CMK (cell line): ENCODE measurements at regions not wholly inside any gene's neighbourhood (a gene's known extent, or its start where the extent isn't known, plus 50 kb on each side); places are given as distances from the start of the nearest gene placed in this dataset.
"Not testable (repeated sequence)": the region's sequence is repeated elsewhere in the genome, so short reads cannot be mapped to it uniquely, and the experiment has no call there.

Experiments
- DNase-seq: peaks from one replicate; pipeline ENCODE4 v3.0.0-alpha.2; 2010; ENCODE audit warnings: low read depth

GRCh38 chr5:174489920-174490597, 234.3 kb upstream of the MSX2 start:
- DNase-seq: no peak

DNA sequence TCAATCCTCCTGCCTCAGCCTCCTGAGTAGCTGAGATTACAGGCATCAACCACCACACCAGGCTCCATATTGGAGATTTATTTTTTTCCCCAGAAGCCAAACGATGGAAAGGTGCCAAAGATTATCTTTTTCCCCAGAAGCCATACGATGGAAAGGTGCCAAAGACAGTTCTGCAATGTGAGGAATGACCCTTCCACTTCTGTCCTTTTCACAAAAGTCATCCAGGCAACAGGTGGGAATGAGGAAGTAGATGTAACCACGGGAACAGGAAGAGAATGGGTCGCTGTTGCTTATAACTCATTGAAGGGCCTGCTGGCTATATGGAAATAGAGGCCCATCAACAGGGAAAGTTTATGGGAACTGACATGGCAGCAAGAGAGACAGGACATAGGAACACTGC, 233.7 kb upstream of the MSX2 start:
- no peak for DNase-seq

GRCh38 chr5:174491265-174491664, 233.1 kb upstream of the MSX2 start:
- DNase-seq: no peak

DNA sequence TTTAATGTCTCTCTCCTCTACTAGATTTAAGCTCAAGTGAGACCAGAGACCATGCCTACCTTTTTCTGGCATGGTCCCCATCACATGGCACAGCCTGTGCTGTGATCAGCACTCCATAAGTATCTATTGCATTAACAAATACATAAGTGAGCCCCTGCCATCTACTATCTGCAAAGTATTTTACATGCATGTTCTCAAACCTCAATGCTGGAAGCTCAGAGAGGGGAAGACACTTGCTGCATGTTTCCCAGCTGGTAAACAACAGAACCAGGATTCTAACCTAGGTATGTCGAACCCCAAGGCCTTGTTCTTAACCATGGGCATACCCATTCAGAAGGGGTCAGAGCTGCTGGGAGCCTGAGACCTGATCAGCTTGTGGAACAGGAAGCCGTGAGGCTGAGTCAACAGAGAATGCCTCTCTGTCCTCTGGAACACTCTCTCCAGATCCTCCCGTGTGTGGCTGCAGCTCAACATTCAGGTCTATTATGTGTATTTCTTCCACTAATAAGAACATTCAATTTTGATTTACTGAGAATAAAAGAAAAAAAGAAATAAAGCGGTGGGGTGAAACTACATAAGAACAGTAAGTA, 232.5 kb upstream of the MSX2 start:
- no peak for DNase-seq

DNA sequence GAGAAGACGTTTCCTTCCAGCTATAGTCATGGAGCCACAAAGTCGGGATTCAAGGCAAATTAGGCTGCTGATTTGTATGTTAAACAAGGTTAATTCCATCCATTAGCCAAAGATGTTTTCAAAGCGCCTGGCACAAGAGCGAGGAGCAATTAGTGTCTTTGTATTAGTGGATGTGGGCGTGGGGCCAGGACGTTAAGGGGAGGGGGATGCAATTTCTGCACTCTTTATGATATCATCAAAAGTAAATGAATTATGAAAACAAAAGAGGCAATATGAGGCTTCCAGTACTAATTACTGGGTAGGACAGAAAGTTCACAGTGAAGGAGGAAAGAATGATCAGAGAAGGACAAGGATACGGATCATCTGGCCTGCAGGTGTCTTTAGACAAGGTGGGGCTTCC, 230.9 kb upstream of the MSX2 start:
- DNase-seq: no peak

- DNase-seq: not testable (repeated sequence)
Measured at GRCh38 chr5:174497939-174498338, 226.4 kb upstream of the MSX2 start.

- not testable (repeated sequence) for DNase-seq
Measured at GRCh38 chr5:174498575-174498974, 225.8 kb upstream of the MSX2 start.

DNA sequence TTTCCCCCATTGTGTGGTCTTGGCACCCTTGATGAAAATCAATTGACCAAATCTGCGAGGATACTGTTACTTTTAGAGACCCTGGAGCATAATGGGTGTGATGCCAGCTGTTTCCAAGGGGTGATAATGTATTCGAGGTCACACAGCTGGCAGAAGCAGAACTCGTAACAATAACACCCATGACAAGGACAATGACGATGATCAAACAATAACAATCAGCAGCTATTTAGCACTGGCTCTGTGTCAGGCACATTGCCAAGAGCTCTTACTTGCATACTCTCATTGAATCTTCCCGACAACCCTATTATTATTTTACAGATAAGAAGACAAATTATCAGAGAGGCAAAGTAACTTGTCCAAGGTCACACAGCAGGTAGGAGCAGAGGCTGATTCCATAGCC, 223.7 kb upstream of the MSX2 start:
- no peak for DNase-seq

DNA sequence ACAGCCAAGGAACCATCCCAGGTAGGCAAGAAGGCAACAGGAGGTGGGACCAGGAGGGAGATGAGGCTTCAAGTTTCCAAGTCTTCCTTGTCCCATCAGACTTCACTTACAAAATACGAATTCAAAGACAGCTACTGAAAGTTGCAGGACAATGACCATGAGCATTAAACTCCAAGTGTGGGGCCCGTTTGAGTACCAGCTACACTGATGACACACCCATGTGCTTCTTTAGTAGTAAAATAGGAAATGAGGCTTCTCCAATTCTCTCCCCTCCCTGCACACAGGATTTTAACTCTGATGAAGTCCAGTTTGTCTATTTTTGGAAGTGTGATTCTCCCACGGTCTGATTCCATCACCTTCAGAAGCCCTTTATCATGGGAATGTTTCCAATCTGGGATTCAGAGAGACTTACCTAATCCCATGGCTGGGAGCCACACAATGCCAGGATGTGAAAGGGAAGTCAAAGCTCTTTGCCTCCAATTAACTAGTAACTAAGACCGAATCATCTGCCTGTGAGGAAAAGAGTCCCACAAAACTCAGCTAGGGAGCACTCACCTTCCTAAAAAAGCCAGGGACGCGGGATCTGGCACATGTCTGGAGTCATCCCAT, 222.8 kb upstream of the MSX2 start:
- no peak for DNase-seq

DNA sequence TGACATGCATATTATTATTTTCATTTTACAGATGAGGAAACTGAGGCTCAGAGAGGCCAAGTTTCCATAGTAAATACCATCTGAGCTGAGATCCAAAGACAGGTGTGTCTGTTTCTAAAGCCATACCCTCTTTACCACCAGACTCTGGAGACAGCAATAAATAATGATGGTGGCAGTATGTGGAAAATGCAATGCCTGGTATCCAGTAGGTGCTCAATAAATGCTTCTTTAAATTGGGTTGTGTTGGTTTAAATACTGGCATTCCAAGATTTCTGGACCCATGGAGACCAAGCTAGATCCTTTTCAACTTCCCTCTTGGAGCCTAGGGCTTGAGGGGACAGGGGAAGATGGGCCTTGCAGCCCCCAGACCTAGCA, 221.3 kb upstream of the MSX2 start:
- DNase-seq: no peak

GRCh38 chr5:174503461-174504265, 220.7 kb upstream of the MSX2 start:
- no peak for DNase-seq

DNA sequence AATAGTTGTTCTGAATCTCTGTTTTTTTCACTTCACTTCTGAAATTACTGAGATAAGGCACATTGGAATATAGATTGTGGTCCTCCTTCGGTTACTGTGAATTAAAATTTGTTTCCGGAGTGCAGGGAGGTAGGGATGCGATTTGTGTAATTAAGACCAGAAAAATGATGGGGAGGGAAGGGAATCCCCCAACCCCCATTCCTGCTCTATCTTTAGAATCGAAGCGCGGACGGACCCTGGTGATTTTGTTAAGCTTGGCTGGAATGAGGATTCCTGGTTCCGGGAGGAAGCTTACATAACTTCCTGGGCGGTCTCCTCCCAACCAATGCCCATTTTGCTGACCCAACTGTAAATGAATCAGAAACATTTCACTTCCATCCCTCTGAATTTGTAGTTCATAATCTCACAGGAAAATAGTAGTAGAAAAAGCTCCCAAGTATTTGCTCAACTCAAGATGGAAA, 220.1 kb upstream of the MSX2 start:
- no peak for DNase-seq

DNA sequence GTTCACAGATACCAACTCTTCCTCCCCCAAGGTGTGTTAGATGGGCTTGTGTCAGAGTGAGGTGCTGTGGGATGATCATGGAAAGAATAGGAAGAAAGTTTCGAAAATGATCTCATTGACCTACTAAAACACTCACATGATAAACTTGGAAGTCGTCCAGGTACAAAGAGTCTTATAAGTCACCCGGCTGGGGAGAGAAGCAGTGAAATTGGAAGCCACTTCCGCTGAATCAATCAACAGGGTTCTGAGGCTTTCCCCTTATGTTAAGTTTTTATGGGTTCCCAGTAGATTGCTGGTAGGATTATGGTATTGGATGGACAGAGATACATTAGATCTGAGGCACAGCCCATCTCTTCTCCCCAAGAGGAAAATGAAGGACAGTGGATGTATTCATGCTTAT, 218.8 kb upstream of the MSX2 start:
- no peak for DNase-seq

DNA sequence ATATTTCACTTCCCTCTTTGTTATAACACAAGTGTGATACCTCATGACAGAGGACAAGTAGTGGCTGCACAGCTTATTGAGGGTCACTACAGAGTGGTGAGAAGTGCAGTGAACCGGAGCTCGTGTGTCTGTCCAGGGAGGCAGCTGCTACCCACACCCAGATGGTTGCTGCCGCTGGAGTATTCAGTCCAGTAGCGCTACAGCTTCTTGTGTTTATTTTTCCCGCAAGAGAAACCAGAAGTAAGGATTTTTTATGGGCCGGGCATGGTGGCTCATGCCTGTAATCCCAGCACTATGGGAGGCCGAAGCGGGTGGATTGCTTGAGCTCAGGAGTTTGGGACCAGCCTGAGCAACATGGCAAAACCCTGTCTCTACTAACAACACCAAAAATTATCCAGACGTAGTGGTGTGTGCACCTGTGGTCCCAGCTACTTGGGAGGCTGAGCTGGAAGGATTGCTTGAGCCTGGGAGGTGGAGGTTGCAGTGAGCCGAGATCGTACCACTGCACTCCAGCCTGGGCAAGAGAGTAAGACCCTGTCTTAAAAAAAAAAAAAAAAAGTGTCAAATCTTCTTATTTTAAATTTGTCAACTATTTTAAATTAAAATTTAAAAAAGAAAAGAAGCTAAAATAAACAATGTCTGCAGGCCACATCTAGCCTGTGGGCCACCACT, 213.5 kb upstream of the MSX2 start:
- not testable (repeated sequence) for DNase-seq

GRCh38 chr5:174511714-174512253, 212.6 kb upstream of the MSX2 start:
- no peak for DNase-seq

DNA sequence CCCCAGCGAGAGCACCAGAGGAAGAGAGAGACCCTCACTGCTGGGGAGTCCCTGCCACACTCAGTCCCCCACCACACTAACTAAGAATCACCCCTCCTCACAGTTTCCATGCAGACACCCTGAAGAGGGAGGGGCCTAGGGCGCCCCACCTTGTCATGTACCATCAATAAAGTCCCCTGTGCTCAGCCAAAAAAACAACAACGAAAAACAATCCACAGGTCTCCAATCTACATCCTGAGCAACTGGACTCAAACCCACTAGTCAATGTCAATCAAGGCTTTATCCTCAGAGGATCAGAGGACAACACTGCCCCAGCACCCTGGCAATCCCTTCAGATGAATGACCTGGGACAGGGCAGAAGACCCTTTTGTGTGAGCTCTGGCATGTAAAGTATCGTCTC, 210.1 kb upstream of the MSX2 start:
- DNase-seq: no peak

GRCh38 chr5:174514983-174515394, 209.4 kb upstream of the MSX2 start:
- DNase-seq: no peak

DNA sequence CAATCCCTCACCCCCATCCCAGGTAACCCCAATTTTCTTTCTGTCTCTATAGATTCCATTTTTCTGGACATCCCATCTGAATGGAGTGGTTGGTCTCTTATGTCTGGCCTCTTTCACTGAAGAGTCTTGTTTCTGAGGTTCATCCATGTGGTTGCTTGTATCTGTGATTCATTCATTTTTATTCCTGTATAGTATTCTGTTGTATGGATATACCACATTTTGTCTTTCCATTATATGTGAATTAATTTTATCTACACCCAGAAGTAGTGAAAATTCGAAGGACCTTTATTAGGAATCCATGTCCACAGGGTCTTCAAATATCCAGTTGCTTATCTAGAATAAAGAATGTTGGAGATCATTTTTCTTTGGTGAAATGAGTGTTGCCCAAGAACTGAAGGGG, 207.6 kb upstream of the MSX2 start:
- no peak for DNase-seq

- no peak for DNase-seq
Measured at GRCh38 chr5:174518512-174518911, 205.9 kb upstream of the MSX2 start.

DNA sequence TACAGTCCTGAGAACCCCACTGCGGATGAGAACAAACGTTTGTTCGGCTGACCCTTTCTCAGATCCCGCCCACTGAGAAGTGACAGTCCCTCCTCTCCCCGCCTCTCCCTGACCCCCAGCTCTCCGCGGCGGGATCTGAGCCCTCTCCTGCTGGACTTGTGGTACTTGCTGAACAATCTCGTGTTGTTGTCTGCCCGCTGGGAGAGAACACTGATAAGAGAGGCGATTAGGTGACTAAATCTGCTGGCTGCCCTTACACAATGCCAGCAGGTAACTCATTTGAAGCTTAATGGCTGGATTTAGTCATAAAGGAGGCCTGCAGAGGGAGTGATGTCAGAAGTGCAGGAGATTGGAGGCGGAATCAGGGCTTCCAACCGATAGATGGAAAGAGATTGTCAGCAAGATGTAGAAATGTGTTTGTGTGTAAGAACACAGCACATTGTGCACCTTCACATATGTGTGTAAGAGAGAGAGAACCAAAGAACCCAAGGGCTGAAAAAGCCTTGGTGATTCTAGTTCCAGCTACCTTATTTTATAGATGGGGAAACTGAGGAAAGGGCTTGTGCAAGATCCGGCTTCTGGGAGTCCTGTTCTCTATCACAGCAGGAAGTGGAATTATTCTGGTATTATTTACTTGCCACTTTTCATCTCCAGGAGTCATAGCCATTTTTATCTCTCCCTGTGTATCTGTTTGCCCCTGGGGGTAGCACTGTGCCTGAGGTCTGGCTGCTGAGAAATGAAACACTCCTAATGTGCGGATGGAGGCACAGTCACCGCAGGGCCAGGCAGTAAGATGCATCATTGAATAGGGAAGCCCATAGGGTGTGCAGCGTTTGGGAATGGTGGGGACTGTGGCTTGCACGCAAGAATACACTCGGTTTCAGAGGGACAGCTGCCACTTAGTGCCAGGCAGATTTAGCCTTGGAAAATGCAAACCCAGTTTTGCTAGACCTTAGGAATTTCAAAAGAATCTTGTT, 203.7 kb upstream of the MSX2 start:
- DNase-seq: no peak

GRCh38 chr5:174521449-174521848, 202.9 kb upstream of the MSX2 start:
- DNase-seq: no peak
